ENCODE measurements at regions not wholly inside any gene's neighbourhood (a gene's known extent, or its start where the extent isn't known, plus 50 kb on each side); places are given as distances from the start of the nearest gene placed in this dataset.

GRCh38 chr4:85084371-85085094 is 118.0 kb upstream of the WDFY3 start:
- peak; percentile 38 to 68 (median 55); a peak in 5 of 6 replicates for TF ChIP-seq CTCF (IDR thresholded peaks at IDR 0.05 in 2 of 3, conservative IDR thresholded peaks at IDR 0.05 in 1 of 3; ENCODE audit: insufficient read depth in 2 of 3, low read depth in 1 of 3, low read length in 3 of 3)
- TF ChIP-seq, protein P1, sequence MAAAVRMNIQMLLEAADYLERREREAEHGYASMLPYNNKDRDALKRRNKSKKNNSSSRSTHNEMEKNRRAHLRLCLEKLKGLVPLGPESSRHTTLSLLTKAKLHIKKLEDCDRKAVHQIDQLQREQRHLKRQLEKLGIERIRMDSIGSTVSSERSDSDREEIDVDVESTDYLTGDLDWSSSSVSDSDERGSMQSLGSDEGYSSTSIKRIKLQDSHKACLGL (CRISPR knock-in tag; IDR thresholded peaks at IDR 0.05; ENCODE audit: borderline replicate concordance, poor library complexity, severe bottlenecking) = no peak
- no peak for TF ChIP-seq ATF1 (CRISPR knock-in tag; IDR thresholded peaks at IDR 0.05)
- no peak for TF ChIP-seq ATF1 (tag; IDR thresholded peaks at IDR 0.05)
- no peak for TF ChIP-seq MYNN (IDR thresholded peaks at IDR 0.05)
- TF ChIP-seq MYNN (CRISPR knock-in tag; IDR thresholded peaks at IDR 0.05) = no peak
- no peak for TF ChIP-seq SNRNP70 (optimal IDR thresholded peaks at IDR 0.05; ENCODE audit: low read depth, low read length)
- no peak for TF ChIP-seq JUN (IDR thresholded peaks at IDR 0.05; ENCODE audit: borderline replicate concordance, low read depth, low read length)
- TF ChIP-seq JUN (CRISPR knock-in tag; IDR thresholded peaks at IDR 0.05; ENCODE audit: borderline replicate concordance) = no peak
- TF ChIP-seq POLR2A (conservative IDR thresholded peaks at IDR 0.05) = no peak
- TF ChIP-seq SREBF1 (IDR thresholded peaks at IDR 0.05; ENCODE audit: borderline replicate concordance, low read depth, low read length) = no peak
- TF ChIP-seq MTA1 (IDR thresholded peaks at IDR 0.05; ENCODE audit: borderline replicate concordance) = no peak
- TF ChIP-seq ZNF444 (CRISPR knock-in tag; IDR thresholded peaks at IDR 0.05) = no peak
- no peak for TF ChIP-seq RBBP5 (IDR thresholded peaks at IDR 0.05; ENCODE audit: borderline replicate concordance, insufficient read depth, low read length, poor library complexity, severe bottlenecking)

Data from K562 (cell line).